ENCODE measurements at regions not wholly inside any gene's neighbourhood (a gene's known extent, or its start where the extent isn't known, plus 50 kb on each side); places are given as distances from the start of the nearest gene placed in this dataset.

- CTCF ChIA-PET: interaction anchor here (0.6 kb wide), 1 partner anchor 467 kb away, joined by 3 read pairs; no protein-coding TSS in a partner anchor
- no peak overlapping the region for H3K9ac ChIP-seq (ENCODE audit: low read length)
- no peaks in the 10 kb centered on the region for H3K9me3 ChIP-seq (ENCODE audit: control extremely low read depth in 1 of 3, control insufficient read depth in 2 of 3, insufficient read depth in 1 of 3, low read length in 2 of 3)
- peaks cover 6% of the 10 kb centered on the region for H3K27me3 Mint-ChIP-seq
- no peaks in the 10 kb centered on the region for H3K9me3 Mint-ChIP-seq (ENCODE audit: insufficient read depth)
- no peak for ATAC-seq (ENCODE audit: low read depth)
- intact Hi-C loops (cut with micrococcal nuclease): no loop called here
- H3K36me3 ChIP-seq (replicated peaks in 1 of 2; ENCODE audit: control extremely low read depth in 1 of 2, control insufficient read depth in 1 of 2, extremely low read depth in 1 of 2, insufficient read depth in 2 of 2, low read length in 1 of 2): no peaks in the 10 kb centered on the region
- H3K4me3 ChIP-seq (ENCODE audit: control extremely low read depth in 1 of 5, extremely low read depth in 1 of 5, insufficient read depth in 1 of 5, low read depth in 2 of 5, low read length in 4 of 5): no peak overlapping the region
- POLR2A ChIA-PET: no interaction called here
- no peak overlapping the region for H3K4me2 ChIP-seq (replicated peaks; ENCODE audit: low read depth, low read length, poor library complexity, severe bottlenecking)
- TF ChIP-seq EZH2 (IDR thresholded peaks at IDR 0.05; ENCODE audit: borderline replicate concordance, insufficient read depth, low read depth, low read length, poor library complexity, severe bottlenecking): no peak
- no peak for TF ChIP-seq CTCF (IDR thresholded peaks at IDR 0.05)
- H3K27ac Mint-ChIP-seq: no peak overlapping the region
- no peak overlapping the region for H3K27ac ChIP-seq (ENCODE audit: low read length in 2 of 2)
- no peak for DNase-seq
- no peaks in the 10 kb centered on the region for H3K4me1 Mint-ChIP-seq
- no peak overlapping the region for H3K4me3 Mint-ChIP-seq
- H2AFZ ChIP-seq (ENCODE audit: insufficient read depth, low read depth, low read length, poor library complexity, severe bottlenecking): no peak overlapping the region
- H3K27me3 ChIP-seq (replicated peaks in 1 of 4; ENCODE audit: control extremely low read depth in 1 of 4, control insufficient read depth in 3 of 4, insufficient read depth in 4 of 4, low read length in 3 of 4): peaks cover 0 to 6% (median under 1%) of the 10 kb centered on the region in 4 experiments
- no peaks in the 10 kb centered on the region for H3K79me2 ChIP-seq (ENCODE audit: control insufficient read depth, insufficient read depth, low read length)
- no peaks in the 10 kb centered on the region for H3K4me1 ChIP-seq (ENCODE audit: control insufficient read depth in 2 of 2, insufficient read depth in 2 of 2, low read length in 2 of 2)
- 100% methylated on average over 5 of the region's 5 CpGs for WGBS (ENCODE audit: insufficient coverage)
- no peaks in the 10 kb centered on the region for H4K20me1 ChIP-seq (ENCODE audit: control insufficient read depth, insufficient read depth, low read length, poor library complexity, severe bottlenecking)
Measured at GRCh38 chr10:44766631-44767030, 144.5 kb upstream of the TMEM72 start.

GRCh38 chr10:44769450-44769849, 141.7 kb upstream of the TMEM72 start:
- H3K36me3 ChIP-seq (replicated peaks in 1 of 2; ENCODE audit: control extremely low read depth in 1 of 2, control insufficient read depth in 1 of 2, extremely low read depth in 1 of 2, insufficient read depth in 2 of 2, low read length in 1 of 2): no peaks in the 10 kb centered on the region
- intact Hi-C loops (cut with micrococcal nuclease): no loop called here
- POLR2A ChIA-PET: no interaction called here
- Mint-ChIP-seq H3K4me3 (no peak overlapping the region), H3K27ac (no peak overlapping the region), H3K4me1 (no peaks in the 10 kb centered on the region), H3K27me3 (peaks cover 9% of the 10 kb centered on the region), H3K9me3 (ENCODE audit: insufficient read depth) (no peaks in the 10 kb centered on the region)
- ATAC-seq (ENCODE audit: low read depth): no peak
- no peak overlapping the region for H3K27ac ChIP-seq (ENCODE audit: low read length in 2 of 2)
- no CpG with 5 or more reads among the region's 1 CpG for WGBS (ENCODE audit: insufficient coverage)
- TF ChIP-seq CTCF (IDR thresholded peaks at IDR 0.05): no peak
- H3K9me3 ChIP-seq (ENCODE audit: control extremely low read depth in 1 of 3, control insufficient read depth in 2 of 3, insufficient read depth in 1 of 3, low read length in 2 of 3): no peaks in the 10 kb centered on the region
- no peak overlapping the region for H3K9ac ChIP-seq (ENCODE audit: low read length)
- no peaks in the 10 kb centered on the region for H3K4me1 ChIP-seq (ENCODE audit: control insufficient read depth in 2 of 2, insufficient read depth in 2 of 2, low read length in 2 of 2)
- no peak overlapping the region for H3K4me2 ChIP-seq (replicated peaks; ENCODE audit: low read depth, low read length, poor library complexity, severe bottlenecking)
- DNase-seq: no peak
- H3K79me2 ChIP-seq (ENCODE audit: control insufficient read depth, insufficient read depth, low read length): no peaks in the 10 kb centered on the region
- H3K27me3 ChIP-seq (replicated peaks in 1 of 4; ENCODE audit: control extremely low read depth in 1 of 4, control insufficient read depth in 3 of 4, insufficient read depth in 4 of 4, low read length in 3 of 4): peaks cover 0 to 6% (median under 1%) of the 10 kb centered on the region in 4 experiments
- no peaks in the 10 kb centered on the region for H4K20me1 ChIP-seq (ENCODE audit: control insufficient read depth, insufficient read depth, low read length, poor library complexity, severe bottlenecking)
- no peak overlapping the region for H3K4me3 ChIP-seq (ENCODE audit: control extremely low read depth in 1 of 5, extremely low read depth in 1 of 5, insufficient read depth in 1 of 5, low read depth in 2 of 5, low read length in 4 of 5)
- H2AFZ ChIP-seq (ENCODE audit: insufficient read depth, low read depth, low read length, poor library complexity, severe bottlenecking): no peak overlapping the region
- CTCF ChIA-PET: no interaction called here

Data from B cell (primary cell).